GM21717 (cell line): ENCODE measurements at regions not wholly inside any gene's neighbourhood (a gene's known extent, or its start where the extent isn't known, plus 50 kb on each side); places are given as distances from the start of the nearest gene placed in this dataset.

Experiments
- ATAC-seq: cut with Tn5 transposase; IDR thresholded peaks from one replicate; pipeline ENCODE4 v1.9.1; 2021; ENCODE audit warnings: mild to moderate bottlenecking, moderate library complexity; ENCODE audit not compliant: unreplicated experiment

DNA sequence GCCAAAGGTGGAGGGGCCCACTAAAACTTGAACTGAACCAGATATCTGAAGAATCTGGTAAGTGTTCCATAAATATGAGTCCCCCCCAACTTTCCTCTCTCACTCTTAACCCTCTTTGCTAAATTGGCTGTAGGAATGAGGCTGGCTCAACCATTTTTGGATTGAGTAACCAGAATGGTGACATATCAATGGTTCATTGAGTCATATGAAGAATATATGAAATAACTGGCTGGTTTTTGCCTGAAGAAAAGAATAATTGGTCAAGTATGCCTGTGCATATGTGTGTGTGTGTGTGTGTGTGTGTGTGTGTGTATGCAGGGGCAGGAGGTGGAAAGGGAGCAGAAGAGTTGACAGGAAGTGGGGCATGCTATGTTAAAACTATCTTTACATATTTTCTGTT is 472.9 kb upstream of the THBS1 start:
- ATAC-seq, result no peak

DNA sequence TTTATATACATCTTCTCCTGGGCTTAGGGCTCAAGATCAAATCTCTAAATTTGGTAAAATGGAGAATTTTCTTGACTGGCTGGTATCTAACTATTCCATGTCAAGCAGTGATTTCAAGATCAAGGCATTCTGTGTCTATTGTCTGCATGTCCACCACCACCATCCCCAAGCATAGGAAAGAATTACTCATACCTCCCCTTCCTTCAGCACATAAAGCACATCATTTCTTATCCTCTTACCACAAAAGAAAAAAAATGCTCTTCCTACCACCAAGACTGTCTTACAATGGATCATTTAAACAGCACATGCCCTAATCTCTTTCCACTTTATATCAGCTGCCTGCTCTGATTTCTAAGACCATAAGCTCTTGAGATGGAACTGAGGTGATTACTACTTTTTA is 470.5 kb upstream of the THBS1 start:
- no peak for ATAC-seq

DNA sequence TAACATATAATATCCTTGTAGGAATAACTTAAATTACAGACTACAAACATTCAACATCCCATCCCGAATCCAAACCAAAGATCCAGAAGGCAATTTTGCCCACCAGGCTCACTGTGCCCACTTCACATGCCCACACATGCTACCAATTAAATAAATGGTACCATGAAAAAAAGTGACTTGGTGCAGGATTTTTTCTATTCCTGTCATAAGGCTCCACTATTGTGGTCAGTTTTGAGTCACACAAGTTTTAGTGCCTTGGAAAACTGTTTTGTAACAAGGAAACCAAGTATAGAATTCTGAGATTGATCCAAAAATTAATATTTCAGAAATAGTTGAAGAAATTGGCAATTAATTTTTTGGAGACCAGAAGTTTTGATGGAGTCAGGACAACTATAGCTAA is 470.1 kb upstream of the THBS1 start:
- ATAC-seq, result no peak

DNA sequence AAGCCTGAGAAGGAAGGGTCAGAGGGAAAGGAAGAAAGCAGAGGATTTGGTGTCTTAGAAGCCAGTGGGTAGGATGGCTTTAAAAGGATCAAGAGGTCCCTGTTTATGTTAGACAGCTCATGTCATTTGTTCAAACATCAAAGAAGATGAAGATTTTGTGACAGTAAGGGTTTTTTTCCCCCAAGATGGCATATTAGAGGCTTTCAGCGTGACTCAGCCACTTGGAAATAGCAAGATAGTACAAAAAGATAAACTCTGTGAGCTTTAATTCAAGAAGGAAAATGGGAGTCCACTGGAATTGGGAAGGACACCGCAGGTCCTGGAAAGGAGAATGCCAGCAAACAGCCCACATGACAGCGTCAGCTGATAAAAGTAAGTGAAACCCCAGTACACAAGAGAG is 467.1 kb upstream of the THBS1 start:
- no peak for ATAC-seq

DNA sequence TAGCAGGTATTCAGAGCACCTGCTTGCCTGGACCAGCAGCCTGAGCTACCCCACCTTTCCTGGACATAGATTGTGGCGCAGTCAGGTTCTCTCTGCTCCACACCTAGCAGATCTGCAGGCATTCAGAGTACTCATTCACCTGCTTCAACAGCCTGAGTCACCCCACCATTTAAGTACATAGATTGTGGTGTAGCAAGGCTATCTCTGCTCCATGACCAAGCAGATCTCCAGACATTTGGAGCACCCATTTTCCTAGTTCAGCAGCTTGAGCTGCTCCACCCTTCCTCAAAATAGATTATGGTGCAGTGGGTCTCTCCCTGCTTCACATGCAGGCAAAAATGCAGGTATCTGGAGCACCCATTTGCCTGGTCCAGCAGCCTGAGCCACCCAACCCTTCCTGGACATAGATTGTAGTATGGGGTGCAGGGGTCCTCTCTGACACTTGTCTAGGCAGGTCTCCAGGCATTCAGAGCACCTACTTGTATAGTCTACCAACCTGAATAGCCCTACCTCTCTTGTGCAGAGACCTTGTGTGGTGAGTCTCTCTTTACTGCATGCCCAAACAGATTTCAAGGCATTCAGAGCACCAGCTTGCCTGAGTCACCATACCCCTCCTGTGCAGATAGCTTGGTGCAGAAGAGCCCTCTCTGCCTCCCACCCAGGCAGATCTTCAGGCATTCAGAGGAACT is 466.0 kb upstream of the THBS1 start:
- no peak for ATAC-seq

DNA sequence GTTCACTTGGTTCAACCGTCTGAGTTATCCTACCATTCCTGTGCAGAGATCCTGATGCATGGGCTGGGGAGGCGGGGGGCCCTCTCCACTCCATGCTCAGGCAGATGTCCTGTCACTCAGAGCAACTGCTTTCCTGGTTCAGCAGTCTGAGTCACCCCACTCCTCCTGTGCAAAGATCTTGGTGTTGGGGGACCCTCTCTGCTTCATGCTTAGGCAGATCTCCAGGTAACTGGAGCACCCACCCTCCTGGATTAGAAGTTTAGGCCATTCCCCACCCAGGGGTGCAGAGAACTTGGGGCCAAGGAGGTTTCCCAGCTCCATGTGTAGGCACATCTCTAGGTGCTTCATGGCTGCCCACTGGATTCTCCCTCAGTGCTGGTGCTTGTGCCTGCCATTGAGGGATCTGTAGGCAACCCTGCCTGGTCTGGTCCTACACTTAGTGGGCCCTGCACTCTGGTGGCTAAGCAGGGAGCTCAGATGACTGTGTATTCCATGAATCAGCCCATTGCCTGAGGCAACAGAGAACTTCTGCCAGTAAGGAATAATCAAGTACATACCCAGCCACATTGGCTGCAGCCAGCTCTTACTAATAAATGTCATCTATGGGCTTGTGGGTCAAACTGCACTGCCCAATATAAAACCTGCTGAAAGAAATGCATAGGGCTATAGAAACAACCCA is 465.4 kb upstream of the THBS1 start:
- ATAC-seq, result no peak

DNA sequence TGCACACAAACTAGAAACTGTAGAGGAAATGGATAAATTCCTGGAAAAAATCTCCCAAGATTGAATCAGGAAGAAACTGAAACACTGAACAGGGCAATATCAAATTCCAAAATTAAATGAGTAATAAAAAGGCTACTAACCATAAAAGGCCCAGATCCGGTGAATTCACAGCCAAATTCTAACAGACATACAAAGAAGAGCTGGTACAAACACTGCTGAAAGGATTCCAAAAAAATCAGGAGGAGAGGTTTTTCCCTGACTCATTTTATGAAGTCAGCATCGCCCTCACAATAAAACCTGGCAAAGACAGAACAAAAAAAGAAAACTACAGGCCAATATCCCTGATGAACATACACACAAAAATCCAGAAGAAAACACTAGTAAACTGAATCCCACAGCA is 462.4 kb upstream of the THBS1 start:
- ATAC-seq, result no peak

DNA sequence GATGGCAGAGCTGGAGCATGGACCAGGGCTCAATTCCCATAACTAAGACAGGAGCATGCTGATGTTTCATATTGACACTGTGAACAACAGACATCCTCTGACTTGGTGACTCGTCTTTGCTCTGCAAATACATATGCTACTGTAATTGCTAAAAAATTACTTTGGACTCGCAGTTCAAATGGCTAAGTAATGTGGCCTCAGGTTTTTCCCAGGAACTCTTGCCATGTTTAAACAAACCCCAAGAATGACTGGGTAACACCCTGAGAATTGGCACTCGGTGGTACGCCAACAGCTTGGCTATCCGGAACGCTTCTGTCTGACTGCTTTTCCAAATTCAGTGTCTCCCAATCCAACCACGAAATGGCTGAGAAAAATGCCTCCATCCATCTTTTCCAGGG is 456.7 kb upstream of the THBS1 start:
- ATAC-seq, result no peak

DNA sequence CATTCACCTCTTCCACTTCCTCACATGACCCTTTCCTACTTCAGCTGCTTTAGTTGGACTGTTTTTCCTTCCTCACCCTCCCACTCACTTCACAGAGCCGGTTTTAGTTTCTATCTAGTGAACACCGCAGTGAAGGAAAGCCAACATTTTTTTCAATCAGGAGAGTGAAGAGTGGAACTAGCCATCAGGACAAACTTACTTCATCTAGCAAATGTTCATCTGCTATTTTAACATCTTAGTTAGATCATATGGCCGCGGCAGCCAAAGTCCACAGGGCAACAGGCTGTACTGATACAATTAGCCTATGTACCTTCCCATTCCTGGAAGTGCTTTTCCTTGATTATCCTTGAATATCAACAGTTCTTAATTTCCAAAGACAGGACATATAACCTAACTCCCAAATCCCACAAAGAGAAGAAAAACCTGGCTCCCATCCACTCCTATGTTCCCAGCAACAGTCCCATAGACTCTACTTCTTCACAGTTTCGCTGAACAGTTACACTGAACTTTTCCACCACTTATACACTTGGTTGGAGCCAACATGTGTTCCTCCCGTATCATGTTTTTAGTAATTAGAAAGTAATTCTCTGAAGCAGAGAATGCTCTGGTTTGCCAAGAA is 456.2 kb upstream of the THBS1 start:
- ATAC-seq, result no peak

DNA sequence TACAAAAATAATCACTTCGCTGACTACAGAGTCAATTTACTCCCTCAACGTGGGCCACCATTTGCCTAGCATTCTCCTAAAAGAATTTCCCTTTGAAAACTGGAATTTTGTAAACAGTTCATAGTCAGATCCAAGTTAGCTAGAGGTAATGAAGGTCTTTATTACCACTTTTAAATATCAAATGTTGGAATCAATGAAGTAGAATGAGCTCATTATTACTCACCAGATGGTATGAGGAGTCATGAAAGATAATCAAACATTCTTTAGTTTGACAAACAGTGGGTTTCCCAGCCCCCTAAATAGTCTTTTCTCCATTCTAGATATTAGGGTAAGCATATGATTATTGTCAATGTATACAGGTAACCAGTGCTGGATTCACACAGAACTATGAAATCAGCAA is 455.7 kb upstream of the THBS1 start:
- no peak for ATAC-seq

DNA sequence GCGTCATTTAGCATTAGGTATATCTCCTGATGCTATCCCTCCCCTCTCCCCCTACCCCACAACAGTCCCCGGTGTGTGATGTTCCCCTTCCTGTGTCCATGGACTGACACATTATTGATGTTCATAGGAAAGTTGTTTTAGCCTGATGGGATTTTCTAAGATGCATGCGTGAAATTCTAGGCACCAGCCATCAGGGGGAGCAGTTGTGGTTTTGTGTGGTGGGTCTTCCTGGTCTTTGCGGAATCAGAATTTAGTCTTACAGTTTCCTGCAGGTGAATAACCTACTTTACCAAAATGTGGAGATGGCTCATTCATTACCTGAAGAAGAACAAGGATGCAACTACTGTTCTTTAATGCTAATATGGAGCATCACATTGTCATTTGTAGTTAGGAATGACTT is 455.0 kb upstream of the THBS1 start:
- ATAC-seq, result no peak

DNA sequence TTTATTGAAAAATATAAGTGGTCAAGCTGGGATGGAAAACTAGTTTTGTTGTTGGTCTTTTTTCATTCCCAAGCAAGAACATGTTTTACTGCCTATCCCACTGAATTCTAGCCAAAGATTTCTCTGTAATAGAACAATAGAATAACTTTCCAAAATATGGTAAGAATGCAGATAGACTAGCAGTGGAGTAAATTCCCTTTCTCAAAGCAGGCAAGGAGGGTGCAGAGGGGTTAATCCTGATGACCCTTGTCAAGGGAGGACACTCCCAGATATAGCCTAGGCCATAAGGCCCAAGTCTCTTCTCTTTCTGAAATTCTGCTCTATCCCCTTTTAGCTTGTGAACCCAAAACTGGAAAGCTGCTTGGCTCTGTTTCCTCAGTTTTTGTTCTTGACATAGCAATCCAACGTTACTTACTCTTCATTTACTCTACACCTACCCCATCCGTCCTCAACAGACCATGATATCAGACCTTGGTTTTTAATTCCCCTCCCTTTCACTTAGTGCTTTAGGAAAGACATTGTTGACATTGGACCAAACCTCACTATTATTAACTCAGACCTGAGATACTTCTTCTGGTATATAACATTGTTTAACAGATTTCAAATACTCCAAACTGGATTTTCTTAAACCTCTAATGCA is 453.6 kb upstream of the THBS1 start:
- ATAC-seq, result no peak

DNA sequence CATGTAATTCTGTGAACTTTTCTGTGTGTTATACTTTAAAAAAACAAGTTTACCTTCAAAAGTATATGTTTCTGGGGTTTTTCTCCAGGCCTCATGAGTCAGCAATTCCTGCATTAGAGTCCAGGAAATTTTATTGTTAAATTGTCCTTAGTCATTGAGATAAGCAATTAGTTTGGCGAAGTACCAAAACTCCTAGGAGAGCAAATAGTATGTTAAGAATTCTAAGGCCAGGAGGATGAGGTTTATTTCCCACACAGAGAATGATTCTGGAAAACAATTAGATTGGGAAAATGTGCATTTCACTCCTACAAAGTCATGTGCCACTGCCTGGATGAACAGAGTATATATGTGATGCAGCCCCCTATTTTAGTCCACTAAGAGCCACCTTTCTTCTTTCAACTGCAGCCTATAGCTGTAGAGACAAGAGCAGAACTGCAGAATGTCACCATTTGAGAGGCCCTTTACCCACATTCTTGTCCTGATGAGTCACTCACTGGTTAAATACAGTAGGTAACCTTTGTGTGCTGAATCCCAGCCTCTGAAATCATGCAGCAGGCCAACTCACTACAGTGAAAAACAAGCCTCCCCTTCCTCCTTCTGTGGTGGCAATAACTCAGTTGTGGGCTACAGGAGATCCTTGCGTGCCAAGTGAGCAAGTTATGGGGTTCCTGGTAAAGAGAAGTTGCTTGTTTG is 452.8 kb upstream of the THBS1 start:
- ATAC-seq, result no peak

DNA sequence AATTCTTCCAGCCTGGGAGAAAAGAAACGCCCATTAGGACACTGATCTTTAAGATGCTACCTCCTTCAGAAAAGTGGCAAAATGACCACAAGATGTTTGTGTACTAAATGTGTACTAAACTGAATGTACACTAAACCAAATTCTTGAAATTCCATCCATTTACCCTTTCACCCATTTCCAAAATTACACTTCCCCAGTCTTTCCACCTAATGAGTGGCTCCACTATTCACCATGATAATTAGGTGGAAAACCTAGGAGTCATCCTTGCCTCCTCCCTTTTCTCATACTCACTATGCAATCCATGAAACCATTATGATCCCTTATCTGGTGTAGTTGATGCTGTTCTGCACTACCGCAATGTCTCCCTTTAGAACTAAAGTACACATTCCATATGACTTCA is 452.1 kb upstream of the THBS1 start:
- ATAC-seq, result no peak

DNA sequence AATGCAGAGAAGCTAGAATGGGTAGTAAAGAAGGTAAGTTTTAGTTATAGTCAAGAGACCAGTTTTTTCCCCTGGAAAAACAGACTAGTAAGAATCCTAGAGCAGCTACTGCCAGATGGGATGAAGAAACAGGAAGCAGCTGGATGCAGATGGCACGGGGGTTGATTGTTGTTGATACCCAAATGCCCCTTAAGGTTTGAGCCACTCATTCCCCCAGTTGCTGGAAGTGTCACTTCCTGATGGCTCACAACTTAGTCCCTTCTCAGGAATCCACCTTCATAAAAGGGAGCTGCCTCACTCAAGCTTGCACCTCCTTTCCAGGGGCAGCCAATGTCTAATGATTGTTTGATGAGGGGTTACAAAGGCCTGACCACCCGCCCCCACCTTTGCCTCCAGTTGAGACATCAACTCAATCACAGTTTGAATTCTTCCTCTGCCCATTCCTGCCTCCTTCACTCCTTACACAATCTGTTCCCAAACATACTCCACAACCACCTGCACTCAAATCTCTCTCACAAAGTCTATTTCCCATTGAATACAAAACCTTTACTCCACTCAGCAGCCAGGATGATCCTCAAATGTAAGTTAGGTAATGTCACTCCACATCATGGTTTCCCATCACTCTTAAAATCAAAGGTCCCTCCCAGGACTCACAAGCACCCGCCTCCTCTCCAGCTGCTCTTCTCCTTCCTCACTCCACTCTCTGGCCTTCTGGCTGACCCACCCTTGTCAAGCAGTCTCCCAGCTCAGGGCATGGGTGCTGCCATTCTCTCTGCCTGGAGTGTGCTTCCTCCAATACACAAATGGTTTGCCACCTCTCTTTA is 450.1 kb upstream of the THBS1 start:
- ATAC-seq, result no peak

DNA sequence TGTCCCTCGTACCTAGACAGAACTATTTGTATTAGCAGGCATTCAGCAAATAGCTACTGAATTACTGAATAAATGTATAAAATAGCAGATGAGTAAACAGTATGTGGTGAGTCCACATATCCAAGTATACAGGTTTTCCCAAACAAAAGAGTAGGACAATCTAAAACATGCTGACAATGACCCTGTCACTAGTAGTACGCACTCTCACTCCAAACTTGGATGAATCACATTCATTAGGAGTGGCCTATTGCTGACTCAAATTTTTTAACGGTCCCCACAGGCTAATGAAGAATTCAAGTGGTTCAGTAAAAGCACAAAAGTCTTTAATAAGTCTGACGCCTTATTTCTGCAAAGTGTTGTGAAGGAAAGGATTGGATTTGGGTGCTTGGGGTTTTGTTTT is 449.3 kb upstream of the THBS1 start:
- ATAC-seq, result no peak

DNA sequence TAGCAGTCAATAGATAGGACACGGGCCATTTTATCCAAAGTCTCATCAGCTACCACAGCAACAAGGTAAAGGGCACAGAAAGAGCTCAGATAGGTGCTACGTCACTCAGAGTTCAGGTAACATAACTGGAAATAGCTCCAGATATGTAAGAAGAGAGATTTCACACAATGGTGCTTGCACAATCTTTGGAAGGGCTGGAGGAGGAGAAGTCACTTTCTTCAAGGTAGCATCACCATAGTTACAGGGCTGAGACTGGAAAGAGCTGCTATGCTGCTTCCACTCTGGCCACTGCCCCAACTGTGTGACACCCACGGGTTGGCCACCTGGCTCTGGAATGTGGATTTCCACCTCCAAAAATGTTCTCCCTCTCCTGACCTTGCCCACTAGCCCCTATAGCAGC is 448.8 kb upstream of the THBS1 start:
- no peak for ATAC-seq

DNA sequence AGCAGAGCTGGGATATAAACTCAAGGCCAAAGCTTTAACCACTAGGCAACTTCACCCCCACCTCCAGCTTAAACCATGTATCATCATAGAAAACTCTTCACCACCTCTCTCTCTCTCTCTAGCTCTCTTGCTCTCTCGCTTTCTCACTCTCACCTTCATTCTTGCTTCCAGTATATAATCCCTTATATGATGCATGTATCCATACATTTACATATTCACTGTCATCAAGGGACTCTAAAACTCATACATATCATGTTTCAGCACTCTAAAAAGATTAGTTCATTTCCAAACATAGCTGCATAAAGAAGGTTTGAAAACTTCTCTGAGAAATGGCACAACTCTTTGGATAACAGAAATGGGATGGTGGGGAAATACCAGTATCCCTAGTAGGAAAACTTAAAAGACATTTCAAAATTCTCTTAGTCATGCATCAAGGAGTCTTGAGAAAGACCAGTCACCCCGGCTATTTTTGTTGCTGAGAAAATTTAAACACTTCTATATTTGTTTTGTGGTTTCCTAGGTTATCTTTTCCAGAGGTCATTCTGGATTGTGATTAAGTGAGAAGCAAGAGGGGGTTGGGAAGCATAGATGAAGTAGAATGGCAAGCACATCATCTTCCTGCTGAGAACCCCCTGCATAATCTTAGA is 447.8 kb upstream of the THBS1 start:
- ATAC-seq, result no peak

DNA sequence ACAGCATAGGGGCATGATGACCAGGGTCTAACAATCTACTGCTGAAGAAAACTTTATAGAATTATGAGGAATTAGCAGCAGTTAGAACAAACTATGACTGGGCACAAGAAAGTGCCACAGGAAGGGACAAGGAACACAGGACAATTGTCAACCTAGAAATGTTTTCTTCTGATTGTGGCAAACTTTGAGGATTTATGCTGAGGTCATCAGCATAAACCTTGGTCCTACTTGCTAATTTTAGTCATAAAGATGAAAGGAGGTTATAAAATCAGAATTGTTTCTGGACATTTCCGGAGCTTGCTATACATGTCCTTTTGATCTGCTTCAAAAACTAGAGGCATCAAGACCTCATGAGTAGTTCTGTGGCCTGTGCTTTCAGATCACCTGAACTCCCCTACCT is 446.6 kb upstream of the THBS1 start:
- no peak for ATAC-seq

DNA sequence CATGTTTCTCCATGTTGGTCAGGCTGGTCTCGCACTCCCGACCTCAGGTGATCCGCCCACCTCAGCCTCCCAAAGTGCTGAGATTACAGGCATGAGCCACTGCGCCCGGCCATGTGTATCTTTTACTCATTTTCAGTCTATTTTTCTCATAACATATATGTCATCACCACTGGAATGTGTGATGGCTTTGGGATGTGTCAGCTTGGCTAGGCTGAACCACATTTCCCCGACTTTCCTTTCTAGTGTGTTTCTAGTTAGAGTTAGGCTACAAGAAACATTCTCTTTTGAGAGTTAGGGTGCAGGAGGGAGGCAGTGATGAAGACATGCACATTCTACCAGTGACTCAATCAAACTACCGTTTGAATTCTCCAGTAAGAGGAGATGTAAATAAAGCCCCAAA is 444.9 kb upstream of the THBS1 start:
- ATAC-seq, result no peak
